GM18511 (cell line): ENCODE measurements at regions not wholly inside any gene's neighbourhood (a gene's known extent, or its start where the extent isn't known, plus 50 kb on each side); places are given as distances from the start of the nearest gene placed in this dataset.

Experiments used
- ATAC-seq: cut with Tn5 transposase; IDR thresholded peaks from one replicate; pipeline ENCODE4 v1.9.1; 2021; ENCODE audit warnings: mild to moderate bottlenecking, moderate library complexity; ENCODE audit not compliant: unreplicated experiment

- no peak for ATAC-seq
Measured at GRCh38 chr13:74973935-74974879, 507.8 kb downstream of the TBC1D4 start.

GRCh38 chr13:74969419-74969818 lies 512.5 kb downstream of the TBC1D4 start:
- ATAC-seq = no peak

GRCh38 chr13:74966814-74967424 lies 515.0 kb downstream of the TBC1D4 start:
- no peak for ATAC-seq

GRCh38 chr13:74966275-74966674 lies 515.7 kb downstream of the TBC1D4 start:
- ATAC-seq = no peak

DNA sequence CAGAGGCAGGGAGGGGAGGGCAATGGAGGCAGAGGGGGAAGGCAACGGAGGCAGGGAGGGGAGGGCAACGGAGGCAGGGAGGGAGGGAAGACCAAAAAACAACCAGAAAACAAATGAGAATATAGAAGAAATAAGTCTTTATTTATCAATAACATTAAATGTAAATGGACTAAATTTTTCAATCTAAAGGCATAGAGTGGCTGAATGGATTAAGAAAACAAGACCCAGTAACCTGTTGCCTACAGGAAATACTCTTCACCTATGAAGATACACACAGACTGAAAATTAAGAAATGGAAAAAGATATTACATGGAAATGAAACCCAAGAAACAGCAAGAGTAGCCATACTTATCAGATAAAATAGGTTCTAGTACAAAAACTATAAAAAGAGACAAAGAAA lies 536.3 kb downstream of the TBC1D4 start:
- no peak for ATAC-seq

- no peak for ATAC-seq
Measured at GRCh38 chr13:74931698-74932433, 550.1 kb downstream of the TBC1D4 start.

- ATAC-seq = peak; percentile 68
Measured at GRCh38 chr13:74930402-74931165, 551.4 kb downstream of the TBC1D4 start.

GRCh38 chr13:74929436-74929835 lies 552.5 kb downstream of the TBC1D4 start:
- no peak for ATAC-seq

DNA sequence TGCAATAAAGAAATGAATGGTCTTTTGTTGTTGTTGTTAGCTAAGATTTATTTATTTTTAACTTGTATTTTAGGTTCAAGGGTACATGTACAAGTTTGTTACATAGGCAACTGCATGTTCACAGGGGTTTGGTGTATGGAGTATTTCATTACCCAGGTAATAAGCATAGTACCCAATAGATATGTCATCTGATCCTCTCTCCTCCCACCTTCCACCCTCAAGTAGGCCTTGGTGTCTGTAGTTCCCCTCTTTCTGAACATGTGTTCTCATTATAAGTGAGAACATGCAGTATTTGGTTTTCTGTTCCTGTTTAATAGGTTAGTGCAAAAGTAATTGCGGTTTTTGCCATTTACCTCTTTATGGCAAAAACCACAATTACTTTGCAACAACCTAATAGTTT lies 554.1 kb downstream of the TBC1D4 start:
- no peak for ATAC-seq

- no peak for ATAC-seq
Measured at GRCh38 chr13:74922963-74923362, 559.0 kb downstream of the TBC1D4 start.

DNA sequence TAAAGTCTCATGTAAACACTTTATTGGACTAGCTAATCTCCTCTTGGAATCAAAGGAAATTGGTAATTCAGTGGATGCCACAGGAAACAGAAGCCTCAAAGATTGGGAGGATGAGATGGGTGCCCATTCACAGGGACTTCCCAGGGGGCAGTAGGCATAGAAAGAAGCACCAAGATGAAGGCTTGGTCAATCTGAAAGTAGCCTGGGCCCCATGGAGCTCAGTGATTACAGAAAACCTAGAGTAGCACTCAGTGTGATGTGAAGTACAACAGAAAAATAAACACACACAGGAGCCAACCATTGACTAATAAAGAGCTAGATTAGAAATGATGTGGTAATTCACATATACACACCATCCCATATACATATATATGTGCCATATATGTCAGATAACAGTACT lies 560.6 kb downstream of the TBC1D4 start:
- peak; percentile 52 for ATAC-seq

DNA sequence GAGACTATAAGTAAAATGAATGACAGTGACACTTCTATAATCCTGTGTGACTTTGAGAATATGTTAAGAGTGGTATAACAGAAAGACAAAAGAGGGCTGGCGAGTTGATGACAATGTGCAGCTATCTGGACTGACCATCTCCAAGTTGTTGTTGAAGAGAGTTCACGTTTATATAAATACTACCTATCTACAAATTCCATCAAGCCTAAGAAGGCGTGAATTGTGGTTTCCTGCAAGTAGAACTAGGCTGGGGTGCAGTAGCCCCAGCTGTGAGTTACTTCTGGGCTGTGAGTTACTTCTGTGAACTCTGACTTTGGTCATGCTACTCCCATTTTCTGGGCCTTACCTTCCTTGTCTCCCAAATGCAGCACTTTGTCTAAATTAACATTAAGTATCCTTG lies 561.0 kb downstream of the TBC1D4 start:
- peak; percentile 62 for ATAC-seq

- no peak for ATAC-seq
Measured at GRCh38 chr13:74920361-74920760, 561.6 kb downstream of the TBC1D4 start.

DNA sequence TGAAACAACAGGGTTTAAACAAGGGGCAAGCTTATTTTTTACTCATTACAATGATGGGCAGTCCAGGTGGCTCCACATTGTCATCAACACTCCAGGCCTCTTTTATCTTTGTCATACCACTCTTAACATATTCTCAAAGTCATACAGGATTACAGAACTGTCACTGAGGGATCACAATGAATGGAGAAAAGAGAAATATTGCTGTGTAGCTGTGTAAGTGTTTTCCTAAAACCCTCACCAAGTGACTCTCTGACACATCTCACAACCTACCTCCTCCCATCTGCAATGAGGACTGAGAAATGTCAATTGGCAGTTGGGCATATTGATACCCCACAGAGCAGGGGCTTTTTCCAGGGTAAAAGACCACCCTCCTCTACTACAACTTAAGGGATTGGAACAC lies 562.1 kb downstream of the TBC1D4 start:
- ATAC-seq = no peak

DNA sequence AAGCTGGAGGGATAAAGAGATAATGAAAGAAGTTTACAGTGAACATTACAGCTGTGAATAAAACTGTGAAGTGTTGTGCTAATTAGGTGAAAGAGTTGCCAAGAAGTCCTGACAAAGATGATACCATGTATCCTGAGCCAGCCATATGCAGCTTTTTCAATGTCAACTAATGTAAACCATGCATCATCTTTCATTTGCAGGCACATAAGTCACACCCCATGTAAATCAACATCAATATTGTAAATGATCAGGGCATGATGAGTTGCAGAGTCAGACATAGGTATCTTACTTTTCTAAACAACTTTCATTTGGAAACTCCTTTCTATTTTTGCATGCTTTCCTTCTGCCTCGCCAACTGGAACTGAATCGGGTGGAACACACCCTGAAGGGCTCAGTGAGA lies 569.1 kb downstream of the TBC1D4 start:
- no peak for ATAC-seq

GRCh38 chr13:74910415-74910814 lies 571.6 kb downstream of the TBC1D4 start:
- ATAC-seq = no peak

DNA sequence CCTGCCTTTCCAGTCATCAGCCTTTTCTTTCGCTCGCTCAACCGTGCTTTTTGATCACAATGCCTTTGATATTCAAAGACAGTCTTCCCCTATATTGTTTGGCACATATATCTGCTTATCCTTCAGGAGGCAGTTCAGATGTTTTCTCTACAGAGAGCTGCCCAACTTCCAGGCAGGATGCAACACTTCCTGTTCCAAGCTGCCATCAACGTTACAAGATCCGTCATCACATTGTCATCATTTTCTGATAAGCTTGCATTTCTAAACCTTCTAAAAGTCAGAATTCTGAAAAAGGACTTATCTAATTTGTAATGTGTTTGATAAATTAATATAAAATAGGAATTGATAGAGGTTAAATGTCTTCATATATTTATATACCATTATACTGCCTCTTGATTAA lies 574.2 kb downstream of the TBC1D4 start:
- no peak for ATAC-seq

- no peak for ATAC-seq
Measured at GRCh38 chr13:74904556-74904955, 577.4 kb downstream of the TBC1D4 start.

GRCh38 chr13:74895042-74895796 lies 586.8 kb downstream of the TBC1D4 start:
- no peak for ATAC-seq

DNA sequence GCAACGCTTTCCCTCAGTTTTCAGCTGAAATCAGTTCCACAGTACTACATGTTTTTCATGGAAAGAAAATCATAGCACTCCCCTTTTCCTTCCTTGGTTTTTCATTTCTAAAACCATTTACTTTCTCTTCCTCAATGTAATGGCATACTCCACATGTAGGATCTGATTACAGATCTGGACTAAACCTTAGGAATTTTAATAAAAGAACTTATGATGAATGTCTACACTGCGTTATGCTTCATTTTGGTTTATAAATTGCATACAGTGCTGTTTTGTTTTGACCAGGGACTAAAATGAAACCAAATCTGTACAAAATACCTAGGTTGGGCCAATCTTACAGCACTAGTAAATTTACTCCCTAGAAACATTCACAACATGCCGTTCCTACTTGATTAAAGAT lies 589.9 kb downstream of the TBC1D4 start:
- ATAC-seq = no peak
